ENCODE measurements at regions not wholly inside any gene's neighbourhood (a gene's known extent, or its start where the extent isn't known, plus 50 kb on each side); places are given as distances from the start of the nearest gene placed in this dataset.
"Not testable (repeated sequence)": the region's sequence is repeated elsewhere in the genome, so short reads cannot be mapped to it uniquely, and the experiment has no call there.

- no peak for DNase-seq
Measured at GRCh38 chr14:45970621-45971020, 681.0 kb downstream of the RPL10L start.

GRCh38 chr14:45968037-45968436, 683.5 kb downstream of the RPL10L start:
- DNase-seq: no peak

- no peak for DNase-seq
Measured at GRCh38 chr14:45949479-45949878, 696.5 kb upstream of the MIS18BP1 start.

- no peak for DNase-seq
Measured at GRCh38 chr14:45947830-45948229, 694.8 kb upstream of the MIS18BP1 start.

GRCh38 chr14:45946251-45946650, 693.2 kb upstream of the MIS18BP1 start:
- DNase-seq: no peak

- no peak for DNase-seq
Measured at GRCh38 chr14:45940318-45940717, 687.3 kb upstream of the MIS18BP1 start.

GRCh38 chr14:45939572-45939971, 686.6 kb upstream of the MIS18BP1 start:
- no peak for DNase-seq

- not testable (repeated sequence) for DNase-seq
Measured at GRCh38 chr14:45919995-45920394, 667.0 kb upstream of the MIS18BP1 start.

GRCh38 chr14:45916340-45916953, 663.4 kb upstream of the MIS18BP1 start:
- no peak for DNase-seq

DNA sequence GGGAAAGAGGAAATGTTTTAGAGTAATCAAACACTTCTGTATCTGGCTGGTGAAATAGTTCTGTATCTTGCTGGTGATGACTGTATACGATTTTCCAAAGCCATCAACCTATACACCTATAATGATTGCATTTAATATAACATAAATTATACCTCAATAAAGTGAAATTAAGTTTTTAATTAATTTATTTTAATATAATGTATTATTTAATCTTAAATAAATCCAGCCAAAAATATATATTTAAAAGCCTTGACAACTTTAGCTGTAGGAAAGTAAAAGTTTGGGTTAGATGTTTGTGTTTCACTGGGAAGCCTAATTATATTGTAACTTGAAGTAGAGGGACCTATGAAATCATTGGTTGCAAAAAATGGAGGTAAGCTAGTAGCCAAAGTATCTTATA, 654.8 kb upstream of the MIS18BP1 start:
- DNase-seq: no peak

GRCh38 chr14:45906257-45906656, 653.3 kb upstream of the MIS18BP1 start:
- DNase-seq: no peak

GRCh38 chr14:45905672-45906071, 652.7 kb upstream of the MIS18BP1 start:
- DNase-seq: no peak

GRCh38 chr14:45904314-45904713, 651.3 kb upstream of the MIS18BP1 start:
- no peak for DNase-seq

- DNase-seq: no peak
Measured at GRCh38 chr14:45902241-45902640, 649.2 kb upstream of the MIS18BP1 start.

- no peak for DNase-seq
Measured at GRCh38 chr14:45897439-45897838, 644.4 kb upstream of the MIS18BP1 start.

DNA sequence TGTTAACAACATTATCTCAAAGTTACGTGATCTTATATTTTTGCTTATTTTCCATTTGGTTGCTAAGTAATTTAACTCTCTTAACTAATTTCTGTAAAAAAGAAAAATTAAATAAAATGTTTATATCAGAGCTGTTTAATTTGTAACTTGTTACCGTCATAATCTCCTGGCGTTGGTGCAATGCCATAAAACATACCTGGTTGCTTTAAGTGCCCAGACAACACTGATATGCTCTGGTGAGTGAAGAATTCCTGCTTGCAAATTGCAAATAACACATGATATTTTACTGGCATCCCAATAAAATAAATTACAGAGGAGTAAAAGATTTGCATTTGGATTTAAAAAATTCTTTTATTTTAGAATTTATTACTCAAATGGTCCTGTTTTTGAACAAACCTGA, 640.1 kb upstream of the MIS18BP1 start:
- DNase-seq: no peak

GRCh38 chr14:45891417-45892080, 638.5 kb upstream of the MIS18BP1 start:
- DNase-seq: no peak

DNA sequence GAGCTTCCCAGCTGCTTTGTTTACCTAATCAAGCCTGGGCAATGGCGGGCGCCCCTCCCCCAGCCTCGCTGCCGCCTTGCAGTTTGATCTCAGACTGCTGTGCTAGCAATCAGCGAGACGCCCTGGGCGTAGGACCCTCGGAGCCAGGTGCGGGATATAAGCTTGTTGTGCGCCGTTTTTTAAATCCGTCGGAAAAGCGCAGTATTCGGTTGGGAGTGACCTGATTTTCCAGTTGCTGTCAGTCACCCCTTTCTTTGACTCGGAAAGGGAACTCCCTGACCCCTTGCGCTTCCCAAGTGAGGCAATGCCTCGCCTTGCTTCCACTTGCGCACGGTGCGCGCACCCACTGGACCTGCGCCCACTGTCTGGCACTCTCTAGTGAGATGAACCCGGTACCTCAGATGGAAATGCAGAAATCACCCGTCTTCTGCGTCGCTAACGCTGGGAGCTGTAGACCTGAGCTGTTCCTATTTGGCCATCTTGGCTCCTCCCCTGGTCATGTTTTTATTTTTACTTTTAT, 635.8 kb upstream of the MIS18BP1 start:
- DNase-seq: not testable (repeated sequence)

GRCh38 chr14:45877981-45878380, 625.0 kb upstream of the MIS18BP1 start:
- DNase-seq: no peak

DNA sequence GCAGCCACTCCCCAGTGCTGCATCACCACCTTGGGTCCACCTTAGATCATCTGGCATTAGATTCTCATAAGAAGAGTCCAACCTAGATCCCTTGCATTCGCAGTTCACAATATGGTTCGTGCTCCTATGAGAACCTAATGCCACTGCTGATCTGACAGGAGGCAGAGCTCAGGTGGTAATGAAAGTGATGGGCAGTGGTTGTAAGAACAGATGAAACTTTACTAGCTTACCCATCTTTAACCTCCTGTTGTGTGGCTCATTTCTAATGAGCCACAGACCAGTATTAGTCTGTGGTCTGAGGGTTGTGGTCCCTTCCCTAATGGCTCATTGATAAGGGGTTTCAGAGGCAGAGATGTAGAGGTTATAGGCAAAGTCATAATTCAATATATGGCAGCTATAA, 615.9 kb upstream of the MIS18BP1 start:
- no peak for DNase-seq

DNA sequence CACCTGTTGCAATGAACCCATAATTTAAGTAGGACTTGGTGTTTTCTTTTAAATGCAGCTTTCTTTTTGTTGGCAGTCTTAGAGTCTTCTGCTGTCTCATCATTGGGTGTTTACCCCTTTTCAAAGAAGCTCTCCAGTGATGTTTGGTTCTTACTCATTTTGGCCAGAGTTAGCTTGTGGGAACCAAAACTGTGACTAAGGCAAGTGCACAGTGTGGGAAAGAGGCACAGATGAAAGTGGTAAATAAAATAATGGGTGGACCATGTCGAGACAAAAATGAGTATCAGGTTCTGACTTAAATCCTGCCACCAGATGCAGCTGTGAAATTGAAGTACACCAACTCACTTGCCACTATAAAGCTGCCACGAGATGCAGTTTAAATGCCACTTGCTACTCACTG, 615.4 kb upstream of the MIS18BP1 start:
- no peak for DNase-seq

- no peak for DNase-seq
Measured at GRCh38 chr14:45867046-45867894, 614.3 kb upstream of the MIS18BP1 start.

GRCh38 chr14:45838597-45838996, 585.6 kb upstream of the MIS18BP1 start:
- DNase-seq: no peak

GRCh38 chr14:45819107-45819506, 566.1 kb upstream of the MIS18BP1 start:
- DNase-seq: no peak
